Gastrocnemius medialis (tissue), 4 donors: ENCODE measurements at regions not wholly inside any gene's neighbourhood (a gene's known extent, or its start where the extent isn't known, plus 50 kb on each side); places are given as distances from the start of the nearest gene placed in this dataset.

Source experiments
- CTCF ChIP-seq, 5 experiments: fragments of 450-650 bp in 3 of 5; fragments of 200-600 bp in 2 of 5; sonication (generic) in 2 of 5; IDR thresholded peaks in 4 of 5; conservative IDR thresholded peaks in 1 of 5; 1 replicate in 4 of 5; 2 replicates in 1 of 5; pipeline ENCODE4 v1.5.1; 2016 to 2019; ENCODE audit warnings: antibody characterized with exemption in 5 of 5, mild to moderate bottlenecking in 3 of 5, moderate library complexity in 3 of 5
- POLR2A ChIP-seq, 2 donors: fragments of 450-650 bp; IDR thresholded peaks; one replicate each; pipeline ENCODE4 v1.6.1; 2017; ENCODE audit warnings: antibody characterized with exemption in 2 of 2, mild to moderate bottlenecking in 2 of 2, moderate library complexity in 2 of 2

DNA sequence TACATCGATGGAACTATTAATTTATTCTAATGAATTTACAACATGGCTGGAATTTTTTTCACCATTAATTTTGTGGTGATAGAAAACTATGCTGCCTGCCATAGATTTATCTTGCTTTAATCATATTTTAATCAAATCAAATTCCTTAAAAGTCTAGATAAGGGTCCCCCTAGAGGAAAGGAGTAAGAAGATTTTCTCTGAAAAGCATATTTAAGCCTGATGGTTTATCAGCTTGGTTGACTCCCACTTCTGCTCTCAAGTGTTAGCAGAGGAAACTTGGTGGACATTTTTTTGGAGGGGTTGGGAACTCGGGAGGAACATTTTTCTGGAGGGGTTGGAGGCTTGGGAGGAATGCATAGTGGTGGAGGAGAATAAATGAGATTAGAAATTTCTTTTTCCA is 253.3 kb downstream of the KCNRG start:
- TF ChIP-seq CTCF (IDR thresholded peaks at IDR 0.05 in 4 of 5, conservative IDR thresholded peaks at IDR 0.05 in 1 of 5) (no peak), POLR2A (IDR thresholded peaks at IDR 0.05) (no peak)
